HUES64 (cell line): ENCODE measurements at regions not wholly inside any gene's neighbourhood (a gene's known extent, or its start where the extent isn't known, plus 50 kb on each side); places are given as distances from the start of the nearest gene placed in this dataset.

ENCODE experiments used
- H3K27ac ChIP-seq: 2 replicates; pipeline ENCODE4 v1.7.0; 2013; ENCODE audit warnings: low read depth, low read length, inconsistent platforms
- H3K27me3 ChIP-seq: 2 replicates; pipeline ENCODE4 v1.6.1; 2013; ENCODE audit warnings: mild to moderate bottlenecking, low read length; ENCODE audit not compliant: insufficient read depth
- H3K36me3 ChIP-seq: 2 replicates; pipeline ENCODE4 v1.6.1; 2013; ENCODE audit warnings: mild to moderate bottlenecking, low read length; ENCODE audit not compliant: insufficient read depth
- H3K4me1 ChIP-seq: 2 replicates; pipeline ENCODE4 v1.6.1; 2013; ENCODE audit warnings: mild to moderate bottlenecking, low read length, moderate library complexity; ENCODE audit not compliant: insufficient read depth
- H3K4me3 ChIP-seq: 2 replicates; pipeline ENCODE4 v1.5.1; 2013; ENCODE audit warnings: mild to moderate bottlenecking, low read length, moderate library complexity
- H3K9ac ChIP-seq: 2 replicates; pipeline ENCODE4 v1.6.1; 2013; ENCODE audit warnings: mild to moderate bottlenecking, low read depth, low read length
- H3K9me3 ChIP-seq: 2 replicates; pipeline ENCODE4 v1.6.1; 2013; ENCODE audit warnings: low read depth, low read length; ENCODE audit not compliant: insufficient read depth
- WGBS: fragments of 150-250, 120-280 bp; methylation state at CpG from one replicate; pipeline ENCODE4 v1.1.7; 2013; ENCODE audit warnings: missing lambda C conversion rate; 5-methylcytosine and 5-hydroxymethylcytosine counted together

DNA sequence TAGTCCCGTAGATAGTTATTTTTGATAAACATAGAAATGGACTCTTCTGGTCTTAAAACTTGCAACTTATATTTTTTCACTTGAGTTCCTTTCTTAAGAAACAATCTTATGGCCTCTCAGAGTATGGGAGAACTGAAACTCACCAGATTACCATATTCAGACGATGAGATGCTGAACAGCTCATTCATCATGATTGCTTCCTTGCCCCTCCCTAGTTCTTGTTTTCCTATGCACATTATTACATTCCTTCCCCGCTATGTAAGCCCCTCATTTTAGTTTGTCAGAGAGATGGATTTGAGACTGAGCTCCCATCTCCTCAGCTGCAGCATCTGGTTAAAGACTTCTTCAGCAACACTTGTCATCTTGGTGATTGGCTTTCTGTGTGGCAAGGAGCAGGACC is 158.5 kb downstream of the SLITRK6 start:
- 94% methylated on average over 3 of the region's 3 CpGs for WGBS
- no peaks in the 10 kb centered on the region for H3K36me3 ChIP-seq

DNA sequence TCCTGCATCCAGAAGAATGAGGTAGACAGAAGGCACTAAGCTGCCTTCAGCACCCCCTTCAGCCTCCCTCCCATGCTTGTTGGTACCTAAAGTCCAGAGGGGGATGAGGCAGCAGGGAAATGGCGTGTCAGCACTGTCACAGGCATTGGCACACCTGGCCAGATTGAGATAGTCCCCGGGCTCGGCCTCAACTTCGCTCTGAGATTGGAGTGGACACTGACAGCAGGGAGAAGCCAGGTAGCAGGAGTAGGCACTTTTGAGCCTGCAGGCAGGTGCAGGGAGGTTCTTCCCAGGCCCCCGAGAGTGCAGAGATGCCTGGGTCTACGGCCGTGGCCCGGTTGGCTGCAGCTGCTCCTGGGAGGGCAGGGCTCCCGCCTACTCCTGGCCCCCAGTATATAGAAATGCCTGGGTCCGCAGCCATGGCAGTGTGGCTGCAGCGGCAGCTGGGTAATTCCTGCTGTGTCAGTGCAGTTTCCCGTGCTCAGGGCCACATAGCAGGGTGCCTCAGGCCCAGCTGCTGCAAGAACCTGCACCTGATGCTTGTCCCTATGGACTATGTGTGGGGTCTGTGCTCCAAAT is 160.3 kb downstream of the SLITRK6 start:
- Histone ChIP-seq H3K9me3 (no peaks in the 10 kb centered on the region), H3K27me3 (no peaks in the 10 kb centered on the region), H3K36me3 (no peaks in the 10 kb centered on the region), H3K9ac (no peak overlapping the region), H3K4me1 (no peaks in the 10 kb centered on the region), H3K4me3 (no peak overlapping the region), H3K27ac (no peak overlapping the region)
- 86% methylated on average over 12 of the region's 12 CpGs for WGBS

More for the DNA sequence above, 158.5 kb downstream of the SLITRK6 start:
- Histone ChIP-seq H3K9ac (no peak overlapping the region), H3K9me3 (no peaks in the 10 kb centered on the region), H3K27ac (no peak overlapping the region), H3K4me3 (no peak overlapping the region), H3K27me3 (no peaks in the 10 kb centered on the region), H3K4me1 (no peaks in the 10 kb centered on the region)

DNA sequence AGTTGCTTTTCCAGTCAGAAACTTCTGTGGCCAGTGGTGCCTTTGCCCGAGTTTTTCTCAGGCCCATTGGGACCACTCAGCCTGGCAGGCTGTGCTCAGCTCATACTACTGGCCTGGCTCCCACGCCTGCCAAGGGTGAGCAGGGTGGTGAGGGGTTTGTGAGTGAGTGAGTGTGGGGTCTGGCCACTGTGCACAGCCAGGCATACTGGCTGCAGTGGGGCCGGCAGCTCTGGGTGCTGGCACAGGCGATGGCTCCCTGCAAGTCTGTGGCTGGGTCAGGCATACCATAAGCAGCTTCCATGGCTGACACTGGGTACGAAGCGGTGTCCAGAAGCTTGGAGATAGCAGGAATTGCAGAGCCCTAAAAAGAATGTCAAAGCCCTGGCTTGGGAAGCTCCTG is 161.0 kb downstream of the SLITRK6 start:
- Histone ChIP-seq H3K36me3 (no peaks in the 10 kb centered on the region), H3K4me3 (no peak overlapping the region), H3K27ac (no peak overlapping the region), H3K27me3 (no peaks in the 10 kb centered on the region), H3K9ac (no peak overlapping the region), H3K9me3 (no peaks in the 10 kb centered on the region), H3K4me1 (no peaks in the 10 kb centered on the region)
- WGBS, result 96% methylated on average over 6 of the region's 6 CpGs

DNA sequence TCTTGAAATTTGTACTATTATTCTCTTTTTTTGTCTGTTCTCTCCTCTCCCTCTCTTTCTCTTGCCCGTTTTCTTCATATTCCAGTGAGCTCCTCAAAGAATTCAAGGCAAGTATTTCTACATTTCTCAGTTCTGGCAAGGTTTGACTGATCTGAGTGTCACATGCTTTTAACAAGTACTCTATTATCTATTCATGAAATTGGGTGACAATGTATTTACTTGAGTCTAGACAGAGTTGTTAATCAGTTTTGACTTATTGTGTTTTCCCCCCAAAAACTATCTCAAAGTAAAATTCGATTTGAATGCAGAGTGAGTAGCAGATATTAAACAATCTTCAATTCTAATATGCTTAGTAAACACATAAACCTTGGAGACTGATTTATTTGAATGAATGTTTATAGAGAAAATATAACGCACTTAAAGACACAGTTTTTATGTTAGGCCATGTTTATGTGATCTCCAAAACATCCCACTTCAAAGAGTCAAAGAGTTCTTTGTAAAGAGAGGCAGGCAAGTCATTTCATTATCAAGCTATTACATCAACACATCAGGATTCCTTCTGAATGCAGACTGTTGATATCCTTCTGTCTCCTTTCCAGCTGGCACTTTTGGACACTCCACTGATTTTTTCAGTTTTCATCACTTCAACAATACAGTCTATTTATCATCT is 166.6 kb downstream of the SLITRK6 start:
- 88% methylated on average over 1 of the region's 3 CpGs for WGBS
- Histone ChIP-seq H3K4me3 (no peak overlapping the region), H3K27me3 (no peaks in the 10 kb centered on the region), H3K9ac (no peak overlapping the region), H3K27ac (no peak overlapping the region), H3K4me1 (peaks cover 4% of the 10 kb centered on the region; the same call in 1 of the 2 replicates), H3K36me3 (no peaks in the 10 kb centered on the region), H3K9me3 (no peaks in the 10 kb centered on the region)

DNA sequence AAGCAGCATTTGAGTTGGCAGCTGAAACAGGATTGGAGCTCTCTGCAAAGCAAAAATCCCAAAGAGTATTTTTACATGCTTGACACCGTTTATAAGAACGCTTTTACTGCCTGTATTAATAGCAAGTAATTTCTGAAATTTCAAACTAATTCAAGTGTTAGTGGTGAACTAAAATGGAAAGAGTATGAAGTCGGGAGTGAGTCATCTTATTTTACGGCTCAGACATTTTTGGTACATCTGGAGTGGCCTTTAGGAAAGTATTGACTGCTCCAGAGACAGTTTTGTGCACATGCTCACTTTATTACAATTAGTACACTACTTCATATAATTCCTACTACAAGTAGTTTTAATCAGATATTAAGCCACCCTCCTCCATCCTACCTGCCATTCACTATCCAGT is 167.4 kb downstream of the SLITRK6 start:
- H3K27me3 ChIP-seq, result no peaks in the 10 kb centered on the region
- no peak overlapping the region for H3K9ac ChIP-seq

DNA sequence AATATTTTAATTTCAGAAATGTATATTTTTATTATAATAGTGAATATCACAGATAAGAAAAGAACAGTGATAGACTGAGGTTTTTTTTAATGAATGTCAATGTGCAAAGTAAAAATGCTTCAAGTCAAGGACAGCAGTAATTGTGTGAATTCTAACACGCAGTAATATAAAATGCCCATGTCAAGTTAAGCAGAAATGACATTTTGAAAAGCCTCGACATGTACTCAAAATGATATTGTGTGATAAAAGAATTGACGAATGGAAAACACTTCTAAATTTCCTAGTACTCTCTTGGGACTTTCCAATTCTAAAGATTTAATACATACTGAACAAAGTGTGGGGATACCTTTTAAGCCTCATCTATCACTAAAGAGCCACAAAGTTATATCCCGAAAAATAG is 172.6 kb downstream of the SLITRK6 start:
- Histone ChIP-seq H3K4me1 (peaks cover 4% of the 10 kb centered on the region; the same call in 1 of the 2 replicates), H3K27ac (no peak overlapping the region), H3K36me3 (no peaks in the 10 kb centered on the region), H3K9ac (no peak overlapping the region), H3K4me3 (no peak overlapping the region), H3K27me3 (no peaks in the 10 kb centered on the region), H3K9me3 (no peaks in the 10 kb centered on the region)
- WGBS, result 91% methylated on average over 3 of the region's 4 CpGs

More for the DNA sequence above, 167.4 kb downstream of the SLITRK6 start:
- Histone ChIP-seq H3K4me3 (no peak overlapping the region), H3K4me1 (peaks cover 4% of the 10 kb centered on the region; the same call in 1 of the 2 replicates), H3K27ac (no peak overlapping the region), H3K9me3 (no peaks in the 10 kb centered on the region), H3K36me3 (no peaks in the 10 kb centered on the region)
- WGBS, result 89% methylated on average over 4 of the region's 4 CpGs

DNA sequence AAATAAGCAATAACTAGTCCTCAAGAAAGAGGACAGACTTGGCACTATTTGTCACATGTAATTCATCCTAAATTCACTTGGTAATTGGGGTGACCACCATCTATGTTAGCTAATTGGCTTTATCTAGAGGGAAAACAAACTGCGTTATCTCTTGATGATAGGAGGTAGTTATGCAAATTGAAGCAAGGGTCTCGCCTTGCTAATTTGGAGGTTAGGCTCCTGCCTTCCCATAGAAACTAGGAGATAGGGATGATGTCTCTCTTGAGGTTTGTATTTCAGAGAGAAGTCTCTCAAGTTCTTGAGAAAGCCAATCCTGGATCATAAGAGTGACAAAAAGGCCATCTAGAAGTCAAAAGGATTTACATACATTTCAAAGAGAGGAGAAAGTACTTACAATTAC is 179.9 kb downstream of the SLITRK6 start:
- no peaks in the 10 kb centered on the region for H3K9me3 ChIP-seq
- H3K4me1 ChIP-seq, result no peaks in the 10 kb centered on the region
- no peak overlapping the region for H3K4me3 ChIP-seq
- H3K9ac ChIP-seq, result no peak overlapping the region
- no peak overlapping the region for H3K27ac ChIP-seq
- H3K27me3 ChIP-seq, result peaks cover 3% of the 10 kb centered on the region; the same call in 1 of the 2 replicates
- H3K36me3 ChIP-seq, result no peaks in the 10 kb centered on the region
- WGBS, result 36% methylated on average over 2 of the region's 2 CpGs

DNA sequence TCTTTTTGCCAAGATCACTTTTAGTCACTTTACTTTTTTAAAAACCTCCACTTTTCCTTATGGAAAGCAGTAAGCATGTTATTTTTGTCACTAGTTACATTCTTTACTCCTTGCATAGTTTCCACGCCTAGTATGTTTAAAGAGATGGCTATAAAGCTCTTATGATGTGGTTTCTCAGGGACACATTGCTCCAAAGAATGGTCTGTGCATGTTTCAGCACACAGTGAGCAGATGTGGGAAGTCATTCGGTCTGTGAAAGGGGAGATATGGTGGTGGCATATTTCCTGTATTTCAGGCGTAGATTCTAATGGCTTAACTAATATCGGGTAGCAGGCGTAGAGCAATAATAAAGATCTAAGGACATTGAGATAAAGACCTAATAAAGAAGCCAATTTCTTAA is 180.7 kb downstream of the SLITRK6 start:
- Histone ChIP-seq H3K27ac (no peak overlapping the region), H3K4me3 (no peak overlapping the region), H3K27me3 (peaks cover 3% of the 10 kb centered on the region; the same call in 1 of the 2 replicates), H3K9ac (no peak overlapping the region), H3K9me3 (no peaks in the 10 kb centered on the region), H3K36me3 (no peaks in the 10 kb centered on the region), H3K4me1 (no peaks in the 10 kb centered on the region)
- WGBS, result 90% methylated on average over 5 of the region's 5 CpGs

DNA sequence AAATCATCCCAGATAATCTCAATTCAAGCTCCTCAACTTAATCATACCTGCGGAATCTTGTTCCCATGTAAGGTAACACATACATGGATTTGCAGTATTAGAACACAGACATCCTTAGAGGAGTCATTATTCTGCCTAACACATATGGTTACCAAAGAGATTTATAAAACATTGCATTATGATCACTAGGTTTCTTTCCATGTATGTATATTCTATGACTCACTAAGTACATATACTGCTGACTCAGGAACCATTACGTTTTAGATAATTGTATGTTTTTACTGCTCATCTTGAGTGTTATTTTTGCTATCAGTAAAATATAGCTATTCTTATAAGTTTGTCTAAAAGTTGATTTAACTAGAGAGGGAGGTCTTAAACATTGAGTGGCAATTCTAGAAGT is 182.9 kb downstream of the SLITRK6 start:
- no peaks in the 10 kb centered on the region for H3K36me3 ChIP-seq
- H3K9me3 ChIP-seq, result no peaks in the 10 kb centered on the region
- no peak overlapping the region for H3K9ac ChIP-seq
- H3K27ac ChIP-seq, result no peak overlapping the region
- H3K4me3 ChIP-seq, result no peak overlapping the region
- no peaks in the 10 kb centered on the region for H3K4me1 ChIP-seq
- H3K27me3 ChIP-seq, result peaks cover 3% of the 10 kb centered on the region; the same call in 1 of the 2 replicates
- WGBS, result 90% methylated on average over 2 of the region's 2 CpGs

DNA sequence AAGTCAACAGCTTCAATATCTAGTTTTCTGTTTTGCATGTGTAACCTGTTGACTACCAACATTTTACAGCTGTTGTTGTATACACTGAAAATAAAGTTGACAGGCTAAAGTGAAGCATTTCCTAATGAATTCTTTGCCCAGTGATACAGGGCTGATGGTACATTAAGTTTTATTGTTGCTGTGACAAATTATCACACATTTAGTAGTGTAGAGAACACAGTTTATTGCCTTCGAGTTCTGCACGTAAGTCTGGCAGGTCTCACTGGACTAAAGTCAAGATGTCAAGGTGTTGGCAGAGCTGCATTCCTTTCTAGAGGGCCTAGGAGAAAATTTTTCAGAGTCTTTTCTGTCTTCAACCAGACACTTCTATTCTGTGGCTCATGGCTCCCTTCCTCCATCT is 184.2 kb downstream of the SLITRK6 start:
- Histone ChIP-seq H3K27ac (no peak overlapping the region), H3K36me3 (no peaks in the 10 kb centered on the region), H3K27me3 (peaks cover 3% of the 10 kb centered on the region; the same call in 1 of the 2 replicates), H3K9ac (no peak overlapping the region), H3K9me3 (no peaks in the 10 kb centered on the region), H3K4me1 (no peaks in the 10 kb centered on the region), H3K4me3 (no peak overlapping the region)
- 94% methylated on average over 2 of the region's 2 CpGs for WGBS

DNA sequence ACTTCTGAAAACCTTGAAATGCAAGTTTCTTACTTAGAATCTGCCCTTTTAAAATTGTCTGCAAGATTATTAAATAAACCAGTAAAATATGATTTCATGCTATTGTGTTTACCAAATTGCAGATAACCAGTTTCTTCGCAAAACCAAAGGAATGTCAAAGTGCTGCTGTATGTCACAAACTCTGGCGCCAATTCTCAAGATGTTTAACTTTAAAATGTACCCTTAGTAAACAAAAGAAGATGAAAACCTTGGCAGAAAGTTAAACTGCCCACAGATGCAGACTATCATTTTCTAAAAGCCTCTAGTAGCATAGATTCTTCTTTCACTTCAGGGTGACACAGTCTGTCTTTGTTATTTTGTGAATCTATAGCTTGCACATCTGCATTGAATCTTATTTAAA is 189.2 kb downstream of the SLITRK6 start:
- H3K36me3 ChIP-seq, result no peaks in the 10 kb centered on the region
- no peaks in the 10 kb centered on the region for H3K9me3 ChIP-seq
- whole genome bisulfite sequencing, result 94% methylated on average over 2 of the region's 2 CpGs
- no peaks in the 10 kb centered on the region for H3K27me3 ChIP-seq
- H3K9ac ChIP-seq, result no peak overlapping the region
- no peak overlapping the region for H3K27ac ChIP-seq
- no peak overlapping the region for H3K4me3 ChIP-seq
- H3K4me1 ChIP-seq, result no peaks in the 10 kb centered on the region
